GM21576 (cell line): ENCODE measurements at regions not wholly inside any gene's neighbourhood (a gene's known extent, or its start where the extent isn't known, plus 50 kb on each side); places are given as distances from the start of the nearest gene placed in this dataset.
"Not testable (repeated sequence)": the region's sequence is repeated elsewhere in the genome, so short reads cannot be mapped to it uniquely, and the experiment has no call there.

Source experiments
- ATAC-seq: cut with Tn5 transposase; IDR thresholded peaks from one replicate; pipeline ENCODE4 v1.9.1; 2021; ENCODE audit warnings: mild to moderate bottlenecking, moderate library complexity; ENCODE audit not compliant: unreplicated experiment

- ATAC-seq, result no peak
These were observed 1360.8 kb upstream of the C9orf72 start for GRCh38 chr9:28934111-28934510.

DNA sequence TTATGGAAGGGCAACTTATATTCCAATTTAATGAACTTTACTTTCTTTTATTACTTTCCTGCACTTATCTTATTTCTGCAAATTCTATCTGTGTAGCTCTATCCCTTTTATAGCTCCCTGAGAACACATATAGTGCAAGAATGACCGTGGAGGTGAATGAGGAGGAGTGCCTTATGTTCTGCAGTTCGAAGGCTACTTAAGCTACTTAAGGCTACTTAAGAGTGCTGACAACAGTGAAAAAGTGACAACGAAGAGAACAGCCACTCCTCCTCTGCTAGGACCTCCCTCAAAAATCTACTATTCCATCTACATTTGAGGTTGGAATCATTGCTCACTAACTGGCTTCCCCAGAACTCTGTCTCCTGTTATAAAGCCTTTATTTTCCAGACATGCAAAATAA, 1365.7 kb upstream of the C9orf72 start:
- no peak for ATAC-seq

DNA sequence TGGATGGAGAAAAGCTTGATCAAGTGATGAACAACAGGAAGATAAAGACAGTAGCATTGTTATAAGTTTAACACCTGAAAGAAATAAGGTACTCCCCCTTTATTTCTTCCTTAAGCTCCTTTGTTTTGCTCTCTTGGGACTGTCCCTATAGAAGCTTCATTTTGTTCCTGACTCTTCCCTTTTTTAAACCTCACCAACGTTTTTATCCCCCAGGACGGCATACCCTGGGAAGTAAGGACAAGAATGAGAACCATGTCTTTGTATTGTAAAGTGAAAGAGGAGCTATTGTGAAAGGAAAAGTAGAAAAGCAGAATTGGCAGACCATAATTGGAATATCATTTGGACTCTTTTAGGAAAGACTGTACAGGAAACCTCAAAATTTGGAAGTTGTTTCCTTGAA, 1368.6 kb upstream of the C9orf72 start:
- ATAC-seq, result no peak

DNA sequence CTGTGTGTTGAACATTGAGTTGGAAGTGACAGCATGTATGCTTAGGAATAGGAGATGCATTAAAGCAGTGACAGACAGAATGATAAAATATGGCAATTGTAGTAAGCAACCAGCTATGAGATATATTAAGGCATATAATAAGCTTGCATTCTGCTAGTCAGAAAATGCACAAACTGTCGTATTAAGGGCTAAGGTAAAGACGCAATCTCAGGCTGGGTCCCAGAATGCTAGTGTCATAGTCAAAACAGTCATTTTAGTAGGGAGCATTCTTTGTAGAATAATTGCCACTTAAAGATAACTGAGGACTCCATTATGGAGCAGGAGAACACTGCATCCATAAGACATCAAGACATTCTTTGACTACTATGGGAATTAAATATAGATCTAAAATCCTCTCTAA, 1369.7 kb upstream of the C9orf72 start:
- no peak for ATAC-seq

DNA sequence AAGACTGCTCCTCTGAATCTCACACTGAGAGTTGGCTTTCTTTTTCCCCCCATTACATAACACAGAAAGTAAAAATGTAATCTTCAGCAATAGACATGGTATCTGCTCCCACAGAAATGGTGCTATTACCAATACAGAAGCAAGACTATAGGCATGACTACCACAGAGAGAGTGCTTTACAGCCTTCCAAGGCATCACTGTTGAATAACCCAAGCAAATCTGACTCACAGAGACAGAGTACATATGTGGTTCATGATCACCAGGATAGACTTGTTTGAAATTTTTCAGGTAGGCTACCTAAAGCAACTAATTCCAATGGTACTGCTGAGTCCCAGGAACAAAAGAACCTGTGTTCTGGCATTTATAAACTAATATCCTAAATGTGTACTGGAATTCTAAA, 1373.4 kb upstream of the C9orf72 start:
- ATAC-seq, result no peak

DNA sequence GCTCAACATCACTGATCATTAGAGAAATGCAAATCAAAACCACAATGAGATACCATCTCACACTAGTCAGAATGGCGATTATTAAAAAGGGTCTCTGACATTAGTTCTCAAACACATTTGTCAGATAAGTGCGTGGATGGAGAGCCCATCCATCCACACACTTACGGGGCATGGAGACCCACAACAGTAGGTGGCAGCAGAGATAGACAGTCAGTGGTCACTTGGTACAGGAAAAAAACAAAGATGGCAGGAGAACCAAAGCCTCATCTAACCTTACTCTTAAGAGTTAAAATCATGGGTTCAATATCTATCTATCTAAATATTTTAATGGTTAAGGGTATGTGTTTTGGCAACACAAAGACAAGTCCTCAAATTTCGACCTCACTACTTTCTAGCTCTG, 1378.7 kb upstream of the C9orf72 start:
- ATAC-seq, result no peak

DNA sequence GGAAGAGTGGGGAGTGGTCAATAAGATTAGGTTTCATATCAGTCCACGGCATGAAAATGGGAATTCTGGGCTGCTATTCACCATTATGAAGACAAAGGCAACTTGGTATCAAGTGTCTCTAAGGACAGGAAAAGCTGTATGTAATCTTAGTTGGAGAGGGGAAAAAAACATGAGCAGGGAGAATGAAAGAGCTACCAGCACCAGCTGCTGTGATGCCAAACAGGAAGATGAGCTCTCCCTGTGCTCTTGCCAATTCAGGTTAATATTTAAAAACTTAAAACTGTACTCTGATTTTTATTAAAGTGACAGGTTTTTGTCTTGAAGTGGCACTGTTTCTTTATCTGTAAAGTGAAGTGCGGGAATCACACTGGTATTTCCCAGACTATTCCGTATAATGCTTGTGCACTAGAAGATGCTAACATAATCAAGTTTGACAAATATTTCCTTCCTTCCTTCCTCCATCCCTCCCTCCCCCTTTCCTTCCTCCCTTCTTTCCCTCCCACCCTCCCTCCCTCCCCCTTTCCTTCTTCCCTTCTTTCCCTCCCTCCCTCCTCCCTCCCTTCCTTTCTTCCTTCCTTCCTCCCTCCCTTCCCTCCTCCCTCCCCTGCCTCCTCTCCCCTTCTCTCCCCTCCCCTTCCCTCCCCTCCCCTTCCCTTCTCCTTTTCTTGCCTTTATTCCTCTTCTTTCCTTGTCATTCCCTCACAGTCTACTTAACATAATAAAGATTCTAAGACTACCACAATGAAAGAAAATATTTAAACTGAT, 1383.0 kb upstream of the C9orf72 start:
- no peak for ATAC-seq

DNA sequence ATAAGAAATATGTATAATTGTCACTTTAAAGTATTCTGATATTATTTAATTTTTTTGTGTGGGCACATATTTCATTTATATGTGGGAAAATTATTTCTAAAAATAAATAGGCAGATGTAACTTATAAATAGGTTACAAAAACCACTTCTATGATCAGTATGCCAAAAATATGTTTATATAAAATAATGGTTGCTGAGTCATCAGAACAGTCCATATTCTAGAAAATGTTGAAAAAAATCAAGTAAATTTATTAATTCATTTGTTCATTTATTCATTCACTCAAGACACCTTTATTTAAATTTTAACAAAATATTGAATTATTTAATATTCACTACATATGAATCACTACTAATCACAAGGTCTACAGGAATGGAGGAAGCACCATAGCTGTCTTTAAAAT, 1387.3 kb upstream of the C9orf72 start:
- ATAC-seq, result no peak

GRCh38 chr9:28961623-28962022, 1388.3 kb upstream of the C9orf72 start:
- ATAC-seq, result no peak

- no peak for ATAC-seq
These were observed 1393.9 kb upstream of the C9orf72 start for GRCh38 chr9:28967226-28967625.

- no peak for ATAC-seq
These were observed 1397.0 kb upstream of the C9orf72 start for GRCh38 chr9:28970241-28970654.

- ATAC-seq, result no peak
These were observed 1398.6 kb upstream of the C9orf72 start for GRCh38 chr9:28971881-28972280.

GRCh38 chr9:28976250-28976649, 1403.0 kb upstream of the C9orf72 start:
- ATAC-seq, result no peak

- ATAC-seq, result no peak
These were observed 1403.4 kb upstream of the C9orf72 start for GRCh38 chr9:28976684-28977083.

DNA sequence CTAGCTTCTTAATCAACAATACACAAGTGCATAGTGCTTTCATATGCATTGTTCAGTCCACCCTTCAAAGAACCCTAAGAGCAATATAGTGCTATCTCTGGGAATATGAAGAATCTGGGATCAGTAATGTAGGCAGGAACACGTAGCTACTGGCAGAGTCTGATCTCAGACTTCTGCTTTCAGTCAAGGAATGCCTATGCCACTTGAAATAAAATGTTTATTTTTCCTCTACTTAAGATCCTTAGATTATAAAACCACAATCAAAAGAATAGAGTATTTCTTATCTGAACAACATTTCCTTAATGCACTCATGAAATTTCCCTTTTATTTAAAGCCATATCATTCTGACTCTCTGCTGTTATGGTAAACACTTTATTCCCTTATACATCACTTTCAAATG, 1407.8 kb upstream of the C9orf72 start:
- ATAC-seq, result no peak

DNA sequence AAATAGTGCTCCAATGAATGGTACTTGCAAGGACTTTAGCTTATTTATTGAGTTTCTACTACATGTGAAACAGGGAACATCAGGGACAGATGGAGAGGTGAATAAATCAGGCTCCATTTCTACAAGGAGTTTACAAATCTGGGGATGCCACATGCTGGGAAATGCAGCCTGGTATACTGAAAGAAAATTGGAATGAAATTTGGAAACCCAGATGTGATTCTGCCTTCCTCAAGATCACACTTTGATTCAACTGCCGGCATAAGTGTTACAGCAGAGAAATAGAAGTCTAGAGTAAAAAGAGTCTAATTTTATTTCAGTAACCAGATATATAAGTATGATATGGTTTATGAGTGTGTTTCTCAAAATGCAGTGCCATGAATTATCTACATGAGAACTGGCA, 1408.4 kb upstream of the C9orf72 start:
- no peak for ATAC-seq

DNA sequence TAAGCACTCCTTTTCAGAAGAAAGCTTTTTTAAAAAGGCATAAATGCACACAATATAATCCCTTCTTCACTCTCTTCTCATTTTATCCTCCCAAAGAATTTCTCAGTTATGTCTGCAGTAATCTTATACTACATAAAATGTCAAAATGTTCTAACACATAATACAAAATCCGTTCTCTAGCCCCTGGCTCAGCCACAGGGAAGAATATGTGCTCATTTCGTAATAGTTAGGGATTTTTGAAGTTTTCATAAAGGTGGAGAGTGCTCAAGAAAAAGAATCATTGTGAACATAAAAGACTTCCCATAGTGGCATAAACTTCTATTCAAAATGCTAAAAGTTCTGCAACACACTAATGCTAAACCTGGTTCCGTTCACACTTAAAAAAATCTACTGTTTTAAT, 1410.7 kb upstream of the C9orf72 start:
- ATAC-seq, result no peak

- not testable (repeated sequence) for ATAC-seq
These were observed 1416.7 kb upstream of the C9orf72 start for GRCh38 chr9:28990009-28990408.

DNA sequence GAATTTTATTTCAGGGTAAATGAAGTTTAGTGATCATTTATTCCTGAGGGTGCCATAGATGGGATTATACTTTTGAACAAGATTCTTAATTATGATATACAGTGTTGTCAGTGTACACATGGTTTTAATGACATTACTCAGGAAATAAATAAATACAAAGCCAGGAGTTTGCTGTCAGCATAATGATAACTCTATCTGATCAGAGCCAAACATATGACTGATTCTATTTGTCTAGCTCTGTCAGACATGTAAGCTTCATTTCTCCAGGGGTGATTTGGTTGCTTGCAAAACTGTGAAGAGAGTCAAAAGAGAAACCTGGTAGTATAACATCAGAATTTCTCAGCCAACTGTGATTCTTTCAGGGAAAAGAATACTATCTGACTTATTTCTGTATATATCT, 1425.8 kb upstream of the C9orf72 start:
- ATAC-seq, result no peak

- ATAC-seq, result no peak
These were observed 1426.5 kb upstream of the C9orf72 start for GRCh38 chr9:28999806-29000205.

GRCh38 chr9:29001006-29001405, 1427.7 kb upstream of the C9orf72 start:
- ATAC-seq, result no peak

GRCh38 chr9:29004988-29005387, 1431.7 kb upstream of the C9orf72 start:
- ATAC-seq, result no peak

DNA sequence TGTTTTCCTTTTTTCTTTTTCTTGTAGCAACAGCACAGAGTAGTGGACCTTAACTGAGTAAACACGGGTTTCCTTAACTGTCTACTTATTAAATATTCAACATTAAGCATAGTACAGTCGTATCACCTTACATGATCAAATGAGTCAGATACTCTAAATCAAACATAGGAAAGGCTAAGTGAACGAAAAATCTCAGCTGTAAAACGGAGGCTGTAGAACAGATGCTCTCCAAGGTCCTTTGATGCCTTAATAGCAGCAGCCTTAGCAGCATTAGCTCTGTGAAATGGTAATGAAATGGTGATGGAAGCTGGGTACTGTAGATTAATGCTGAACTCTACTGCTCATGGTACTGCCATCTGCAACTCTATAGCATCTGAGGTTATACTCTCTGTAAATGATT, 1433.3 kb upstream of the C9orf72 start:
- no peak for ATAC-seq
